ENCODE measurements at regions not wholly inside any gene's neighbourhood (a gene's known extent, or its start where the extent isn't known, plus 50 kb on each side); places are given as distances from the start of the nearest gene placed in this dataset.

DNA sequence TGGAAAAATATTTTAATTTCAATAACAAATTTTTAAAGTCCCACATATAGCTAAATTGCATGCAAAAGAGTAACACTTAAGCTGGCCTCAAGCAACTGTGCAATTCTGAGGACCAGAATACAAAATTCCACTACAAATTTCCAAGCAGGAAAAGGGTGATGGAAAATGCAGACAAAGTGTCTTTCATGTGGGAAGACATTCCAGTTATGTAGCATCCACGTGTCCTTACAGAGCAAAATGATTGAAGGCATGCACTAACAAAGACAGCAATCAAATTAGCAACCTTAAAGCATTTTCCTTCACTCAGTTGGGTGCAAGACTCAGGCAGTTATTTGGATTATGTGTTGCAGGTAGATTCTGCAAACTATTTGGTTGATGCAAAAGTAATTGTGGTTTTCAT is 203.7 kb downstream of the HERPUD2 start:
- no peak for TF ChIP-seq CTCF (IDR thresholded peaks at IDR 0.05)
- Mint-ChIP-seq H3K9me3 (no peaks in the 10 kb centered on the region), H3K27me3 (ENCODE audit: low read depth in 2 of 2) (peaks cover 5 to 19% of the 10 kb centered on the region in 2 donors), H3K4me3 (no peak overlapping the region), H3K36me3 (no peaks in the 10 kb centered on the region), H3K4me1 (no peaks in the 10 kb centered on the region), H3K27ac (no peak overlapping the region)
- intact Hi-C loops (cut with micrococcal nuclease), result no loop called here
- no peaks in the 10 kb centered on the region for H3K36me3 ChIP-seq (ENCODE audit: control insufficient read depth, insufficient read depth, low read length)
- no peak overlapping the region for H3K27ac ChIP-seq (ENCODE audit: low read length)
- DNase-seq (no peak), ATAC-seq (no peak)
- 58% methylated on average over 1 of the region's 1 CpG for WGBS (ENCODE audit: insufficient coverage)
- no peak overlapping the region for H3K4me3 ChIP-seq (ENCODE audit: low read length)
- no peaks in the 10 kb centered on the region for H3K9me3 ChIP-seq (ENCODE audit: control insufficient read depth, insufficient read depth, low read length)
- no peaks in the 10 kb centered on the region for H3K4me1 ChIP-seq (ENCODE audit: control insufficient read depth, insufficient read depth, low read length)
- no peaks in the 10 kb centered on the region for H3K27me3 ChIP-seq (ENCODE audit: control insufficient read depth, insufficient read depth, low read length)

GRCh38 chr7:35487841-35488240 is 207.1 kb downstream of the HERPUD2 start:
- no peaks in the 10 kb centered on the region for H3K27me3 ChIP-seq (ENCODE audit: control insufficient read depth, insufficient read depth, low read length)
- no peaks in the 10 kb centered on the region for H3K9me3 ChIP-seq (ENCODE audit: control insufficient read depth, insufficient read depth, low read length)
- no peak overlapping the region for H3K27ac ChIP-seq (ENCODE audit: low read length)
- no peak overlapping the region for H3K4me3 ChIP-seq (ENCODE audit: low read length)
- intact Hi-C loops (cut with micrococcal nuclease), result no loop called here
- H3K4me3 Mint-ChIP-seq, result no peak overlapping the region
- no peaks in the 10 kb centered on the region for H3K9me3 Mint-ChIP-seq
- no peaks in the 10 kb centered on the region for H3K4me1 ChIP-seq (ENCODE audit: control insufficient read depth, insufficient read depth, low read length)
- no peaks in the 10 kb centered on the region for H3K36me3 ChIP-seq (ENCODE audit: control insufficient read depth, insufficient read depth, low read length)
- no peak for TF ChIP-seq CTCF (IDR thresholded peaks at IDR 0.05)
- 60% methylated on average over 2 of the region's 2 CpGs for WGBS (ENCODE audit: insufficient coverage)
- DNase-seq (no peak), ATAC-seq (no peak)
- H3K27ac Mint-ChIP-seq, result no peak overlapping the region
- H3K36me3 Mint-ChIP-seq, result no peaks in the 10 kb centered on the region
- no peaks in the 10 kb centered on the region for H3K4me1 Mint-ChIP-seq
- peaks cover 16 to 29% of the 10 kb centered on the region in 2 donors for H3K27me3 Mint-ChIP-seq (ENCODE audit: low read depth in 2 of 2)

DNA sequence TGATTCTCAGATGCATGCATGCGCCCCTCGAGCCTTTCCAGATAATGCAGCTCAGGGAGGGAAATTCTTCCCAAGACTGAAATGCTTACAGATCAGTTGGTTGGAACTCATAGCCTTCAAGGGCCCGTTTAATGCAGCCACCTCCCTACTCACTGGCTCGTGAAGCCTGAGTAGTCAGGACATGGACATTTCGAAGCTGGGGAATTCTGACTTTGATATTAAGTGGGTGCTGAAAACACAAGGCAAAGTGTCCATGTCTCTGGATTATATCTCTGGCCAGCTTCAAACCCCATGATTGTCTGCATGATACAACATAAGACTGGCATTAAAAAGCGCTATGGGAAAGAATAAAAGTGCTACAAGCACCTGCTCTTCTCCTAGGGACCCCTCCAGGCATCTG is 207.5 kb downstream of the HERPUD2 start:
- Mint-ChIP-seq H3K4me3 (no peak overlapping the region), H3K36me3 (no peaks in the 10 kb centered on the region), H3K27ac (no peak overlapping the region), H3K4me1 (no peaks in the 10 kb centered on the region), H3K9me3 (no peaks in the 10 kb centered on the region), H3K27me3 (ENCODE audit: low read depth in 2 of 2) (peaks cover 16 to 29% of the 10 kb centered on the region in 2 donors)
- TF ChIP-seq CTCF (IDR thresholded peaks at IDR 0.05), result no peak
- intact Hi-C loops (cut with micrococcal nuclease), result no loop called here
- Histone ChIP-seq H3K9me3 (ENCODE audit: control insufficient read depth, insufficient read depth, low read length) (no peaks in the 10 kb centered on the region), H3K36me3 (ENCODE audit: control insufficient read depth, insufficient read depth, low read length) (no peaks in the 10 kb centered on the region), H3K27ac (ENCODE audit: low read length) (no peak overlapping the region), H3K4me3 (ENCODE audit: low read length) (no peak overlapping the region), H3K4me1 (ENCODE audit: control insufficient read depth, insufficient read depth, low read length) (no peaks in the 10 kb centered on the region), H3K27me3 (ENCODE audit: control insufficient read depth, insufficient read depth, low read length) (no peaks in the 10 kb centered on the region)
- ATAC-seq (no peak), DNase-seq (no peak)
- WGBS (ENCODE audit: insufficient coverage), result 88% methylated on average over 6 of the region's 6 CpGs

GRCh38 chr7:35485436-35485835 is 209.5 kb downstream of the HERPUD2 start:
- WGBS (ENCODE audit: insufficient coverage), result 65% methylated on average over 6 of the region's 6 CpGs
- TF ChIP-seq CTCF (IDR thresholded peaks at IDR 0.05), result no peak
- Histone ChIP-seq H3K27me3 (ENCODE audit: control insufficient read depth, insufficient read depth, low read length) (no peaks in the 10 kb centered on the region), H3K4me3 (ENCODE audit: low read length) (no peak overlapping the region), H3K9me3 (ENCODE audit: control insufficient read depth, insufficient read depth, low read length) (no peaks in the 10 kb centered on the region), H3K4me1 (ENCODE audit: control insufficient read depth, insufficient read depth, low read length) (no peaks in the 10 kb centered on the region), H3K27ac (ENCODE audit: low read length) (no peak overlapping the region), H3K36me3 (ENCODE audit: control insufficient read depth, insufficient read depth, low read length) (no peaks in the 10 kb centered on the region)
- ATAC-seq (no peak), DNase-seq (no peak)
- intact Hi-C loops (cut with micrococcal nuclease), result no loop called here
- Mint-ChIP-seq H3K27ac (no peak overlapping the region), H3K4me3 (no peak overlapping the region), H3K27me3 (ENCODE audit: low read depth in 2 of 2) (peaks cover 19 to 41% of the 10 kb centered on the region in 2 donors), H3K4me1 (no peaks in the 10 kb centered on the region), H3K36me3 (no peaks in the 10 kb centered on the region), H3K9me3 (no peaks in the 10 kb centered on the region)
